Endodermal cell (in vitro differentiated cells): ENCODE measurements at regions not wholly inside any gene's neighbourhood (a gene's known extent, or its start where the extent isn't known, plus 50 kb on each side); places are given as distances from the start of the nearest gene placed in this dataset.
"Not testable (repeated sequence)": the region's sequence is repeated elsewhere in the genome, so short reads cannot be mapped to it uniquely, and the experiment has no call there.

Experiments
- DNase-seq: peaks from one replicate; pipeline ENCODE4 v3.0.0-alpha.2; 2017
- H3K27ac ChIP-seq: 2 replicates; pipeline ENCODE4 v1.5.1; 2013; ENCODE audit warnings: mild to moderate bottlenecking, low read depth, low read length, moderate library complexity
- H3K27me3 ChIP-seq: 2 replicates; pipeline ENCODE4 v1.6.1; 2013; ENCODE audit warnings: mild to moderate bottlenecking, low read length, moderate library complexity; ENCODE audit not compliant: insufficient read depth, control insufficient read depth, poor library complexity, severe bottlenecking
- H3K36me3 ChIP-seq: 2 replicates; pipeline ENCODE4 v1.7.0; 2013; ENCODE audit warnings: mild to moderate bottlenecking, low read length, moderate library complexity; ENCODE audit not compliant: control insufficient read depth, insufficient read depth
- H3K4me1 ChIP-seq: one replicate; pipeline ENCODE4 v1.7.0; 2013; ENCODE audit warnings: low read length; ENCODE audit not compliant: control insufficient read depth, insufficient read depth
- H3K4me3 ChIP-seq: 2 replicates; pipeline ENCODE4 v1.5.1; 2013; ENCODE audit warnings: mild to moderate bottlenecking, low read length, moderate library complexity
- H3K9ac ChIP-seq: 2 replicates; pipeline ENCODE4 v1.6.1; 2013; ENCODE audit warnings: mild to moderate bottlenecking, low read length, moderate library complexity; ENCODE audit not compliant: poor library complexity, severe bottlenecking; ENCODE audit errors: extremely low read depth
- H3K9me3 ChIP-seq: 2 replicates; pipeline ENCODE4 v1.6.1; 2013; ENCODE audit warnings: mild to moderate bottlenecking, low read length, moderate library complexity; ENCODE audit not compliant: control insufficient read depth
- H3K27ac Mint-ChIP-seq: 2 replicates; pipeline ENCODE4 v1.8.0; 2020; ENCODE audit warnings: mixed read lengths
- H3K27me3 Mint-ChIP-seq: 2 replicates; pipeline ENCODE4 v1.8.0; 2021; ENCODE audit warnings: mild to moderate bottlenecking, mixed read lengths; ENCODE audit not compliant: insufficient read depth
- H3K36me3 Mint-ChIP-seq: 2 replicates; pipeline ENCODE4 v1.8.0; 2020; ENCODE audit warnings: low read depth, mixed read lengths
- H3K4me1 Mint-ChIP-seq: 2 replicates; pipeline ENCODE4 v1.8.0; 2020; ENCODE audit warnings: mixed read lengths
- H3K4me3 Mint-ChIP-seq: 2 replicates; pipeline ENCODE4 v1.8.0; 2020; ENCODE audit warnings: mild to moderate bottlenecking, moderate library complexity, mixed read lengths
- H3K9me3 Mint-ChIP-seq: 2 replicates; pipeline ENCODE4 v1.8.0; 2020; ENCODE audit warnings: mild to moderate bottlenecking, mixed read lengths
- WGBS, 2 experiments: methylation state at CpG; one replicate each; pipeline versions ENCODE4 v1.1.5 to v1.1.7; 2013; ENCODE audit warnings: missing lambda C conversion rate in 2 of 2, mixed read lengths in 1 of 2; ENCODE audit not compliant: insufficient coverage in 1 of 2, insufficient read length in 1 of 2; 5-methylcytosine and 5-hydroxymethylcytosine counted together
- TF ChIP-seq, protein P1 (sequence below): fragments of 200-600 bp; sonication (generic); conservative IDR thresholded peaks from 2 replicates; pipeline ENCODE4 v1.5.0; 2021; ENCODE audit warnings: antibody characterized with exemption, mild to moderate bottlenecking

DNA sequence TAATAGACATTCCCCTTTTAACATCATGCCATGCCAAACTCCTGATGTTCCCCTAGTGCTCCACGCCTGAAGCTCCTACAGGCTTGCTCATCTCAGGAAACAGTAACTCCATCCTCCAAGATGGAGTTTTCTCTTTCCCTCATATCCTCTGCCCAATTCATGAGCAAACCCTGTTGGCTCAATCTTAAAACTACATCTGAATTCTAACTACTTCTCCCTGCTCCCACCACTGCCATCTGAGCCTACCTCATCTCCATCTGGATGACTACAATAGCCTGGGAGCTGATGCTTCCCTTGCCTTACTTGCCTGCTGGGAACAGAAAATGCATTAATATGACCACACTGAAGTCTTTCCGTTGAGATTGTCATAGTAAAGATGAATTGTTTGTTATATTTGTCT is 271.7 kb upstream of the MKLN1 start:
- no peaks in the 10 kb centered on the region for H3K4me1 ChIP-seq

DNA sequence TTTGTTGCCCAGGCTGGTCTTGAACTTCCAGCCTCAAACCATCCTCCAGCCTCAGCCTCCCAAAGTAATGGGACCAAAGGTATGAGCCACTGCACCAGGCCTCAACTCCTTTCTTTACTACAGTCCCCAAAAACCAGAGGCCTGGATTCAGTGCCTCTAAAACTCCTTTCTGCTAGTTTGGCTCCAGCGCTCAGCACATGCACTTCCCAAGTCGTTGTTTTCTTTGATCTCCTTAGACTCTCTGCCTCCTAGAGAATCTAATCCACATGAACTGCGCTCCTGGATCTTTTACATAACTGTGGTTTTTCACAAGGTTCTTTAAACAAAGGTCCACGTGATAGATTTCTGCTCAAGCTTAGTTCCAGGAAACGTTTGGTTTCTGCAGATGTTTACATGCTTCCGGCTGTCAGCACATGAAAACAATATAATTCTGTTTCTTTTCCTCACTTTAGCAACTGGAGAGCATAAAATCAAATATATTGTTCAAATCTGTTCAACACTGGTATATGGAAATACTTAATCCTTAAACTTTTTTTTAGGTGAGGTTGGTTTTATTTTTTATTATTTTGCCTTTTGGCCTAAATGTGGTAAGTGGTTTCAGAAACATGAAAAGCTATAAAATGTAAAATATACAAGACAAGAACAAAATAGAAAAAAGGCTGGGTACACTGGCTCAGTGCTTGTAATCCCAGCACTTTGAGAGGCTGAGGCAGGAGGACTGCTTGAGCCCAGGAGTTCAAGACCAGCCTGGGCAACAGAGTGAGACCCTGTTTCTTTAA is 270.5 kb upstream of the MKLN1 start:
- H3K27me3 ChIP-seq: no peaks in the 10 kb centered on the region
- H3K4me3 ChIP-seq: no peak overlapping the region
- peaks cover 9% of the 10 kb centered on the region for H3K9me3 ChIP-seq
- peaks cover 19% of the 10 kb centered on the region for H3K36me3 Mint-ChIP-seq
- H3K27me3 Mint-ChIP-seq: no peaks in the 10 kb centered on the region
- DNase-seq: no peak
- no peak overlapping the region for H3K27ac ChIP-seq
- H3K4me1 ChIP-seq: no peaks in the 10 kb centered on the region
- WGBS, 2 experiments: 78 to 81% methylated on average over 6 of the region's 6 CpGs
- no peak overlapping the region for H3K27ac Mint-ChIP-seq
- H3K9ac ChIP-seq: no peak overlapping the region
- H3K9me3 Mint-ChIP-seq: peaks cover 28% of the 10 kb centered on the region
- TF ChIP-seq, protein P1, sequence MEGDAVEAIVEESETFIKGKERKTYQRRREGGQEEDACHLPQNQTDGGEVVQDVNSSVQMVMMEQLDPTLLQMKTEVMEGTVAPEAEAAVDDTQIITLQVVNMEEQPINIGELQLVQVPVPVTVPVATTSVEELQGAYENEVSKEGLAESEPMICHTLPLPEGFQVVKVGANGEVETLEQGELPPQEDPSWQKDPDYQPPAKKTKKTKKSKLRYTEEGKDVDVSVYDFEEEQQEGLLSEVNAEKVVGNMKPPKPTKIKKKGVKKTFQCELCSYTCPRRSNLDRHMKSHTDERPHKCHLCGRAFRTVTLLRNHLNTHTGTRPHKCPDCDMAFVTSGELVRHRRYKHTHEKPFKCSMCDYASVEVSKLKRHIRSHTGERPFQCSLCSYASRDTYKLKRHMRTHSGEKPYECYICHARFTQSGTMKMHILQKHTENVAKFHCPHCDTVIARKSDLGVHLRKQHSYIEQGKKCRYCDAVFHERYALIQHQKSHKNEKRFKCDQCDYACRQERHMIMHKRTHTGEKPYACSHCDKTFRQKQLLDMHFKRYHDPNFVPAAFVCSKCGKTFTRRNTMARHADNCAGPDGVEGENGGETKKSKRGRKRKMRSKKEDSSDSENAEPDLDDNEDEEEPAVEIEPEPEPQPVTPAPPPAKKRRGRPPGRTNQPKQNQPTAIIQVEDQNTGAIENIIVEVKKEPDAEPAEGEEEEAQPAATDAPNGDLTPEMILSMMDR: no peak
- H3K4me3 Mint-ChIP-seq: no peak overlapping the region
- H3K36me3 ChIP-seq: no peaks in the 10 kb centered on the region
- no peaks in the 10 kb centered on the region for H3K4me1 Mint-ChIP-seq

More for the DNA sequence above, 271.7 kb upstream of the MKLN1 start:
- TF ChIP-seq, protein P1: no peak
- no peaks in the 10 kb centered on the region for H3K4me1 Mint-ChIP-seq
- Histone ChIP-seq H3K4me3 (no peak overlapping the region), H3K27ac (no peak overlapping the region), H3K9ac (no peak overlapping the region), H3K9me3 (peaks cover 9% of the 10 kb centered on the region), H3K36me3 (no peaks in the 10 kb centered on the region), H3K27me3 (no peaks in the 10 kb centered on the region)
- H3K4me3 Mint-ChIP-seq: no peak overlapping the region
- no peak overlapping the region for H3K27ac Mint-ChIP-seq
- DNase-seq: no peak
- no peaks in the 10 kb centered on the region for H3K27me3 Mint-ChIP-seq
- H3K9me3 Mint-ChIP-seq: peaks cover 28% of the 10 kb centered on the region
- 83 to 91% methylated on average over 2 of the region's 2 CpGs for WGBS, 2 experiments
- H3K36me3 Mint-ChIP-seq: peaks cover 19% of the 10 kb centered on the region

- Mint-ChIP-seq H3K4me3 (no peak overlapping the region), H3K27ac (no peak overlapping the region)
- no peak overlapping the region for H3K27ac ChIP-seq
Measured at GRCh38 chr7:131057794-131058070, 269.9 kb upstream of the MKLN1 start.

GRCh38 chr7:131058561-131059288 is 269.0 kb upstream of the MKLN1 start:
- peaks cover 28% of the 10 kb centered on the region for H3K9me3 Mint-ChIP-seq
- H3K36me3 ChIP-seq, H3K4me3 Mint-ChIP-seq, H3K27ac ChIP-seq, DNase-seq, H3K9ac ChIP-seq, H3K4me1 ChIP-seq, H3K27ac Mint-ChIP-seq, H3K9me3 ChIP-seq, H3K4me3 ChIP-seq, H3K27me3 ChIP-seq, H3K4me1 Mint-ChIP-seq, H3K27me3 Mint-ChIP-seq: not testable (repeated sequence)
- WGBS, 2 experiments: 90 to 91% methylated on average over 13 to 36 of the region's 36 CpGs
- H3K36me3 Mint-ChIP-seq: peaks cover 19% of the 10 kb centered on the region

More at GRCh38 chr7:131057794-131058070, 269.9 kb upstream of the MKLN1 start:
- H3K4me1 Mint-ChIP-seq: no peaks in the 10 kb centered on the region
- H3K27me3 Mint-ChIP-seq: no peaks in the 10 kb centered on the region
- H3K4me3 ChIP-seq: no peak overlapping the region
- TF ChIP-seq, protein P1: no peak
- no CpG with 5 or more reads among the region's 2 CpGs for WGBS, 2 experiments
- peaks cover 19% of the 10 kb centered on the region for H3K36me3 Mint-ChIP-seq
- DNase-seq: no peak
- H3K9ac ChIP-seq: no peak overlapping the region
- H3K9me3 ChIP-seq: peaks cover 9% of the 10 kb centered on the region
- no peaks in the 10 kb centered on the region for H3K4me1 ChIP-seq
- peaks cover 28% of the 10 kb centered on the region for H3K9me3 Mint-ChIP-seq
- H3K36me3 ChIP-seq: no peaks in the 10 kb centered on the region
- H3K27me3 ChIP-seq: no peaks in the 10 kb centered on the region

DNA sequence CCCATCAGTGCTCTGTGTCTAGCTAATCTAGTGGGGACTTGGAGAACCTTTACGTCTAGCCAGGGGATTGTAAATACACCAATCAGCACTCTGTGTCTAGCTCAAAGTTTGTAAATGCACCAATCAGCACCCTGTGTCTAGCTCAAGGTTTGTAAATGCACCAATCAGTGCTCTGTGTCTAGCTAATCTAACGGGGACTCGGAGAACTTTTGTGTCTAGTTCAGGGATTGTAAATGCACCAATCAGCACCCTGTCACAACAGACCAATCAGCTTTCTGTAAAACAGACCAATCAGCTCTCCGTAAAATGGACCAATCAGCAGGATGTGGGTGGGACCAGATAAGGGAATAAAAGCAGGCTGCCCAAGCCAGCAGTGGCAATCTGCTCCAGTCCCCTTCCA is 268.3 kb upstream of the MKLN1 start:
- H3K9me3 Mint-ChIP-seq: peaks cover 28% of the 10 kb centered on the region
- H3K4me3 ChIP-seq, H3K27me3 ChIP-seq, H3K27ac Mint-ChIP-seq, H3K4me1 ChIP-seq, H3K4me1 Mint-ChIP-seq, H3K36me3 ChIP-seq, H3K9me3 ChIP-seq, H3K9ac ChIP-seq, H3K4me3 Mint-ChIP-seq, H3K27me3 Mint-ChIP-seq, H3K27ac ChIP-seq, DNase-seq: not testable (repeated sequence)
- 91 to 96% methylated on average over 4 of the region's 4 CpGs for WGBS, 2 experiments
- peaks cover 19% of the 10 kb centered on the region for H3K36me3 Mint-ChIP-seq
